ENCODE measurements at regions not wholly inside any gene's neighbourhood (a gene's known extent, or its start where the extent isn't known, plus 50 kb on each side); places are given as distances from the start of the nearest gene placed in this dataset.

DNA sequence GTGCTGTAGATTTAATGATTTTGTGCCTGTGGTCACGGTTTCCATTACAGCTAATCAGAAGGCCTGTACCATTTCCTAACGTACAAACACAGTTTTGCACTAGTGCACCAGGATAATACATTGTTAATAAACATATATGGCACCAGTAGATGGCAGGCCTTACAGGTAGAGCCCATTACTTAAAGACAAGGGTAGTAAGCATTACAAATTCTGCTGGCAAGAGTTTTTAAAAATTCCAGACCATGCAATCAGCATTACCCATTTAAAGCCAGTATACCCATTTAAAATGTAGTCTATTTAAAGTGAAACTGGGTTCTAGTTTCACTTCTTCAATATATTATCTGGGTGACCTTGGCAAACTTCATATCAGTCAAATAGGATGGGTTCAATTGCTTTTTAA, 224.2 kb downstream of the NUP35 start:
- H3K27me3 Mint-ChIP-seq (ENCODE audit: low read depth) = no peaks in the 10 kb centered on the region
- H3K36me3 Mint-ChIP-seq (ENCODE audit: low read depth) = no peaks in the 10 kb centered on the region
- no peak for DNase-seq (ENCODE audit: low spot score)
- H3K4me3 Mint-ChIP-seq = no peak overlapping the region
- H3K27ac Mint-ChIP-seq = no peak overlapping the region
- H3K9me3 Mint-ChIP-seq = no peaks in the 10 kb centered on the region
- no peaks in the 10 kb centered on the region for H3K4me1 Mint-ChIP-seq (ENCODE audit: low read depth)

DNA sequence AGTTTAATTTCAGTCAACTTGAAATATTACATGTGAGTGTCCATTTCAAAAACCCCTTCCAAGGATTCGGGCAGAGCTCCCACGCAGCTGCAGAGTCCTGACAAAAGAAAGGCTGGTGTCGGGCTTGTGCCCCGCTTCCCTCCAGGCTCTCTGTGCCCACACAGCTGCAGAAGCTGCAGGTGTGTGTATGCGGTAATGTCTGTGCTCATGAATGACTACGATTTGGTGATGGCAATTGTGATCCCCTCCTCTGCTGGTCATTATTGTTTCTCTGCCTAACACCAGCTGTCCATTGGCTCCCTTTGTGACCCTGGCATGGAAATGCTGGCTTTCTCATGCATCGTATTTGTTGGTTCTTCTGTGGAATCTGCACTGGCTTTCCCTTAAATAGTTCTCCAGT, 224.8 kb downstream of the NUP35 start:
- Mint-ChIP-seq H3K4me1 (ENCODE audit: low read depth) (no peaks in the 10 kb centered on the region), H3K27me3 (ENCODE audit: low read depth) (no peaks in the 10 kb centered on the region), H3K9me3 (no peaks in the 10 kb centered on the region), H3K27ac (no peak overlapping the region), H3K4me3 (no peak overlapping the region), H3K36me3 (ENCODE audit: low read depth) (no peaks in the 10 kb centered on the region)
- no peak for DNase-seq (ENCODE audit: low spot score)

GRCh38 chr2:183359867-183360266, 235.6 kb downstream of the NUP35 start:
- Mint-ChIP-seq H3K36me3 (ENCODE audit: low read depth) (no peaks in the 10 kb centered on the region), H3K4me3 (no peak overlapping the region), H3K9me3 (no peaks in the 10 kb centered on the region), H3K4me1 (ENCODE audit: low read depth) (no peaks in the 10 kb centered on the region), H3K27me3 (ENCODE audit: low read depth) (no peaks in the 10 kb centered on the region), H3K27ac (no peak overlapping the region)
- no peak for DNase-seq (ENCODE audit: low spot score)

DNA sequence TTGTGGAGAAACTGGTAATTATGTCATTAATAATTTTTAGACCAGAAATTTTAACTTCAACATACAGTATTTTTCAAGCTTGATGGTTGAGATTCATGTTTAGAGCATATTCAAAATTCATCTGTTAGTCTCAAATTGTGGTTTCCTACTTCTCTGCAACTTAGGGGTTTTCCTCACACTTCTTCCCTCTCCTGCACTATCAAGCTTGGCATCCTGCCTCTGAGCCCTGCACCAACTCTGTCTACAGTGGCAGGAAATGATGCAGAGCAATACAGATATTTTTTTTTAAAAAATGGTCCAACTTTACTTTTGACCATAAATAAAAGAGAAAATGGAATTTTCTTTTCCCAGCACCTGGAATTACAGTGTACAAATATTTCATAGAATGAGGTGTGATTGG, 247.3 kb downstream of the NUP35 start:
- Mint-ChIP-seq H3K9me3 (peaks cover 2% of the 10 kb centered on the region), H3K27ac (no peak overlapping the region), H3K27me3 (ENCODE audit: low read depth) (no peaks in the 10 kb centered on the region), H3K4me1 (ENCODE audit: low read depth) (no peaks in the 10 kb centered on the region), H3K36me3 (ENCODE audit: low read depth) (no peaks in the 10 kb centered on the region), H3K4me3 (no peak overlapping the region)
- no peak for DNase-seq (ENCODE audit: low spot score)

- H3K27me3 Mint-ChIP-seq (ENCODE audit: low read depth) = no peaks in the 10 kb centered on the region
- no peaks in the 10 kb centered on the region for H3K36me3 Mint-ChIP-seq (ENCODE audit: low read depth)
- H3K4me1 Mint-ChIP-seq (ENCODE audit: low read depth) = no peaks in the 10 kb centered on the region
- H3K27ac Mint-ChIP-seq = no peak overlapping the region
- no peak overlapping the region for H3K4me3 Mint-ChIP-seq
- no peak for DNase-seq (ENCODE audit: low spot score)
- peaks cover 3% of the 10 kb centered on the region for H3K9me3 Mint-ChIP-seq
Measured at GRCh38 chr2:183375821-183376220, 251.6 kb downstream of the NUP35 start.

- Mint-ChIP-seq H3K27ac (no peak overlapping the region), H3K4me1 (ENCODE audit: low read depth) (no peaks in the 10 kb centered on the region), H3K27me3 (ENCODE audit: low read depth) (no peaks in the 10 kb centered on the region), H3K4me3 (no peak overlapping the region), H3K36me3 (ENCODE audit: low read depth) (no peaks in the 10 kb centered on the region), H3K9me3 (peaks cover 18% of the 10 kb centered on the region)
- no peak for DNase-seq (ENCODE audit: low spot score)
Measured at GRCh38 chr2:183383854-183384253, 259.6 kb downstream of the NUP35 start.

- no peaks in the 10 kb centered on the region for H3K4me1 Mint-ChIP-seq (ENCODE audit: low read depth)
- H3K36me3 Mint-ChIP-seq (ENCODE audit: low read depth) = no peaks in the 10 kb centered on the region
- DNase-seq (ENCODE audit: low spot score) = no peak
- H3K4me3 Mint-ChIP-seq = no peak overlapping the region
- H3K9me3 Mint-ChIP-seq = peaks cover 36% of the 10 kb centered on the region
- no peak overlapping the region for H3K27ac Mint-ChIP-seq
- H3K27me3 Mint-ChIP-seq (ENCODE audit: low read depth) = no peaks in the 10 kb centered on the region
Measured at GRCh38 chr2:183389546-183390080, 265.4 kb downstream of the NUP35 start.

GRCh38 chr2:183390109-183390508, 265.9 kb downstream of the NUP35 start:
- H3K36me3 Mint-ChIP-seq (ENCODE audit: low read depth) = no peaks in the 10 kb centered on the region
- DNase-seq (ENCODE audit: low spot score) = no peak
- no peak overlapping the region for H3K4me3 Mint-ChIP-seq
- no peaks in the 10 kb centered on the region for H3K4me1 Mint-ChIP-seq (ENCODE audit: low read depth)
- H3K27ac Mint-ChIP-seq = no peak overlapping the region
- H3K9me3 Mint-ChIP-seq = peaks cover 40% of the 10 kb centered on the region
- H3K27me3 Mint-ChIP-seq (ENCODE audit: low read depth) = no peaks in the 10 kb centered on the region

DNA sequence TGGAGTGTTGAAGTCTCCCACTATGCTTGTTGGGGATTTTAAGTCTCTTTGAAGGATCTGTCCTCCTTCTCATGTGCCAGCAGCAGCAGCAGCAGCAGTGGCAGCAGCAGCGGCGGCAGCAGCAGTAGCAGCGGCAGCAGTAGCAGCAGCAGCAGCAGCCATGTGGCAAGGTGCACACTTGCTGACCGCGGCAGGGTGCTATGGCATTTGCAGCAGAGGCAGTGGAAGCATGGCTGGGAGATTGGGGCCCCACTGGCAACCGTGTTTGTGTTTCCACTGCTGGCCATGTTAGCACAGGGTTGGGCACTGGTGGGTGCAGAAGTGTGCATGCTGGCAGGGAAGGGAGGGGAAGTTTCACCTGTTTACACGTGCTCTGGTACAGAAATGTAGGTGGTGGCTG, 280.1 kb downstream of the NUP35 start:
- no peaks in the 10 kb centered on the region for H3K27me3 Mint-ChIP-seq (ENCODE audit: low read depth)
- H3K4me1 Mint-ChIP-seq (ENCODE audit: low read depth) = no peaks in the 10 kb centered on the region
- no peaks in the 10 kb centered on the region for H3K36me3 Mint-ChIP-seq (ENCODE audit: low read depth)
- H3K27ac Mint-ChIP-seq = no peak overlapping the region
- peaks cover 14% of the 10 kb centered on the region for H3K9me3 Mint-ChIP-seq
- DNase-seq (ENCODE audit: low spot score) = no peak
- no peak overlapping the region for H3K4me3 Mint-ChIP-seq

GRCh38 chr2:183408562-183408961, 284.3 kb downstream of the NUP35 start:
- Mint-ChIP-seq H3K4me3 (no peak overlapping the region), H3K4me1 (ENCODE audit: low read depth) (no peaks in the 10 kb centered on the region), H3K36me3 (ENCODE audit: low read depth) (no peaks in the 10 kb centered on the region), H3K9me3 (peaks cover 3% of the 10 kb centered on the region), H3K27me3 (ENCODE audit: low read depth) (no peaks in the 10 kb centered on the region), H3K27ac (no peak overlapping the region)
- DNase-seq (ENCODE audit: low spot score) = no peak

DNA sequence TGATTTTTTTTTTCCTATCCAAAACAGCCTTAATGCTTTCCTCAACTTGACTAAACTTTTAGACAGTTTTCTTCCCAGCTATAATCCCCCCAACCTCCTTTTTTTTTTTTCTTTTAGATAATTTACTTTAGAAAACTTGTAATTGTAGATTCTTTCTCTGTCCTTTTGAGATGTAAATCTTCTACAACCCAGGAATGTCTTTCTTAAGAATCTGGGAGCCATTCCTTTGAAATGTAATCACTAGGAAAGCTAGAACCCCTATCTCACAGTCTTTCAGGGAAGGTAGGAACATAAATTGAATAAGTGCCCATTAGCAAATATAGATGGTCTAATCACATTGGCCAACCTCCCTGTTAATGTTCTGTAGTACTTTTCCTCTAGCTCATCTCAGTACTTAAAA, 285.4 kb downstream of the NUP35 start:
- Mint-ChIP-seq H3K4me1 (ENCODE audit: low read depth) (no peaks in the 10 kb centered on the region), H3K9me3 (no peaks in the 10 kb centered on the region), H3K36me3 (ENCODE audit: low read depth) (no peaks in the 10 kb centered on the region), H3K27me3 (ENCODE audit: low read depth) (no peaks in the 10 kb centered on the region), H3K27ac (no peak overlapping the region), H3K4me3 (no peak overlapping the region)
- no peak for DNase-seq (ENCODE audit: low spot score)

DNA sequence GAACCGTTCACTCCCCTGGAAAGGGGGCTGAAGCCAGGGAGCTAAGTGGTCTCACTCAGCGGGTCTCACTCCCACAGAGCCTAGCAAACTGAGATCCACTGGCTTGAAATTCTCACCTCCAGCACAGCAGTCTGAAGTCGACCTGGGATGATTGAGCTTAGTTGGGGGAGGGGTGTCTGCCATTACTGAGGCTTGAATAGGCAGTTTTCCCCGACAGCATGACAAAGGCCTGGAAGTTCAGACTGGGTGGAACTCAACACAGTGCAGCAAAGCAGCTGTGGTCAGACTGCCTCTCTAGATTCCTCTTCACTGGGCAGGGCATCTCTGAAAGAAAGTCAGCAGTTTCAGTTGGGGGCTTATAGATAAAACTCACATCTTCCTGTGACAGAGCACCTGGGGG, 292.5 kb downstream of the NUP35 start:
- no peaks in the 10 kb centered on the region for H3K36me3 Mint-ChIP-seq (ENCODE audit: low read depth)
- no peak overlapping the region for H3K4me3 Mint-ChIP-seq
- no peaks in the 10 kb centered on the region for H3K4me1 Mint-ChIP-seq (ENCODE audit: low read depth)
- no peaks in the 10 kb centered on the region for H3K27me3 Mint-ChIP-seq (ENCODE audit: low read depth)
- H3K27ac Mint-ChIP-seq = no peak overlapping the region
- DNase-seq (ENCODE audit: low spot score) = no peak
- H3K9me3 Mint-ChIP-seq = peaks cover 3% of the 10 kb centered on the region

DNA sequence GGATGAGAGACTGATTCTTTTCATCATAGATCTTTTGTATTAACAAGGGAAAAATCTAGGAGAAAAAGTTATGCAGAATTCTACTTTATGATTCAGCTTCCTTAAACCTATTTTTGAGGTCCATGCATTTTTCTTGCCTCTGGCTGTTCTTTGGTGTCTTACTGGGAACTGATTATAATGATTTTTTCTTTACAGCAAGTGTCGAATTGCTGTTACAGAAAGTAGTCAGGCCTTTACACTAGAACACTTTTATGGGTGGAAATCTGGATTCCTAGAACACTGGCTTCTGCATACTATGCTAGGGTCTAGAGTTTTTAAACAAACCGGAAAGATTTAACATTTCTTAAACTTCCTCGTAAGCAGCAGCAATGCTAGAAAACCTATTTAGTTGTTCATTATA, 302.6 kb downstream of the NUP35 start:
- peaks cover 16% of the 10 kb centered on the region for H3K9me3 Mint-ChIP-seq
- DNase-seq (ENCODE audit: low spot score) = no peak
- H3K27ac Mint-ChIP-seq = no peak overlapping the region
- no peaks in the 10 kb centered on the region for H3K36me3 Mint-ChIP-seq (ENCODE audit: low read depth)
- H3K4me1 Mint-ChIP-seq (ENCODE audit: low read depth) = no peaks in the 10 kb centered on the region
- no peaks in the 10 kb centered on the region for H3K27me3 Mint-ChIP-seq (ENCODE audit: low read depth)
- no peak overlapping the region for H3K4me3 Mint-ChIP-seq

DNA sequence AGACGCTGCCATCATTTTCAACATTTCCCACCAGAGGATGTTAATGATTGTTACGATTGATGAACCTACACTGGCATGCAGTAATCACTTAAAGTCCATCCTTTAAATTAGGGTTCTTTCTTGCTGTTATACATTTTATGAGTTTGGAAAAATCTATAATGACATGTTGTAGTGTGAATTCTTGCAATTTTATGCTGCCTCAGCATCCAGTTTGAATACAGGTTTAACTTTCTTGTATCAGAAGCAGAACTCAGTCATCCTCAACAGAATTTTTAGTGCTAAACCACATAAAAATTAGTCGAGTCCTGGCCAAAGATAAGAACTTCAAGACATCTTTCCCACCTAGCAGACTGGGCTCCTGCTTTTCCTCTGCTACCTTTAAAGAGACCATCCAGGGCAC, 303.3 kb downstream of the NUP35 start:
- Mint-ChIP-seq H3K4me3 (no peak overlapping the region), H3K4me1 (ENCODE audit: low read depth) (no peaks in the 10 kb centered on the region), H3K9me3 (peaks cover 16% of the 10 kb centered on the region), H3K36me3 (ENCODE audit: low read depth) (no peaks in the 10 kb centered on the region), H3K27me3 (ENCODE audit: low read depth) (no peaks in the 10 kb centered on the region), H3K27ac (no peak overlapping the region)
- no peak for DNase-seq (ENCODE audit: low spot score)

- H3K36me3 Mint-ChIP-seq (ENCODE audit: low read depth) = no peaks in the 10 kb centered on the region
- no peaks in the 10 kb centered on the region for H3K4me1 Mint-ChIP-seq (ENCODE audit: low read depth)
Measured at GRCh38 chr2:183428881-183429280, 304.6 kb downstream of the NUP35 start.

More at GRCh38 chr2:183428881-183429280, 304.6 kb downstream of the NUP35 start:
- Mint-ChIP-seq H3K9me3 (peaks cover 10% of the 10 kb centered on the region), H3K27ac (no peak overlapping the region), H3K4me3 (no peak overlapping the region), H3K27me3 (ENCODE audit: low read depth) (no peaks in the 10 kb centered on the region)
- no peak for DNase-seq (ENCODE audit: low spot score)
